ENCODE measurements at regions not wholly inside any gene's neighbourhood (a gene's known extent, or its start where the extent isn't known, plus 50 kb on each side); places are given as distances from the start of the nearest gene placed in this dataset.

GRCh38 chr2:185181901-185182300 lies 556.7 kb upstream of the FSIP2 start:
- H3K18ac ChIP-seq (ENCODE audit: low read length): no peak overlapping the region
- no peak for DNase-seq
- no peak overlapping the region for H4K91ac ChIP-seq (ENCODE audit: low read depth, low read length)
- H3K9me3 ChIP-seq (ENCODE audit: insufficient read depth, low read depth, low read length): no peaks in the 10 kb centered on the region
- H3K27ac ChIP-seq (ENCODE audit: low read depth, low read length): no peak overlapping the region
- H2AK5ac ChIP-seq (ENCODE audit: low read length): no peak overlapping the region
- WGBS (ENCODE audit: extremely low coverage, insufficient coverage, insufficient read length): no CpG with 5 or more reads among the region's 3 CpGs
- no peaks in the 10 kb centered on the region for H3K27me3 ChIP-seq (ENCODE audit: insufficient read depth, low read length)
- no peak overlapping the region for H2AFZ ChIP-seq (ENCODE audit: insufficient read depth, low read length, poor library complexity)
- H3K4me1 ChIP-seq (ENCODE audit: control insufficient read depth in 1 of 2, insufficient read depth in 2 of 2, low read length in 2 of 2): no peaks in the 10 kb centered on the region
- H2BK5ac ChIP-seq (ENCODE audit: low read depth, low read length, poor library complexity): no peak overlapping the region
- no peaks in the 10 kb centered on the region for H3K36me3 ChIP-seq (ENCODE audit: control insufficient read depth in 1 of 2, insufficient read depth in 2 of 2, low read length in 2 of 2)
- no peak overlapping the region for H2BK12ac ChIP-seq (ENCODE audit: low read length)
- H3K4me2 ChIP-seq (ENCODE audit: low read length): no peak overlapping the region
- no peaks in the 10 kb centered on the region for H3K79me1 ChIP-seq (ENCODE audit: low read length)
- H2BK120ac ChIP-seq (ENCODE audit: insufficient read depth, low read length, poor library complexity): no peak overlapping the region
- no peak overlapping the region for H4K12ac ChIP-seq (ENCODE audit: low read depth, low read length)
- no peak overlapping the region for H3K9ac ChIP-seq (ENCODE audit: low read length)
- H3K23ac ChIP-seq (ENCODE audit: low read length): no peak overlapping the region
- no peak overlapping the region for H3K14ac ChIP-seq (ENCODE audit: low read length)
- no peak overlapping the region for H3K4ac ChIP-seq (ENCODE audit: low read depth, low read length)
- no peaks in the 10 kb centered on the region for H3K79me2 ChIP-seq (ENCODE audit: control insufficient read depth, insufficient read depth, low read length, poor library complexity)
- H3K4me3 ChIP-seq (ENCODE audit: low read depth, low read length): no peak overlapping the region
- H4K8ac ChIP-seq (ENCODE audit: low read depth, low read length): no peak overlapping the region

GRCh38 chr2:185185044-185185443 lies 553.6 kb upstream of the FSIP2 start:
- Histone ChIP-seq H4K12ac (ENCODE audit: low read depth, low read length) (no peak overlapping the region), H3K27me3 (ENCODE audit: insufficient read depth, low read length) (no peaks in the 10 kb centered on the region), H3K79me1 (ENCODE audit: low read length) (no peaks in the 10 kb centered on the region), H3K9me3 (ENCODE audit: insufficient read depth, low read depth, low read length) (no peaks in the 10 kb centered on the region), H4K8ac (ENCODE audit: low read depth, low read length) (no peak overlapping the region), H3K14ac (ENCODE audit: low read length) (no peak overlapping the region), H2AFZ (ENCODE audit: insufficient read depth, low read length, poor library complexity) (no peak overlapping the region), H3K36me3 (ENCODE audit: control insufficient read depth in 1 of 2, insufficient read depth in 2 of 2, low read length in 2 of 2) (no peaks in the 10 kb centered on the region), H3K4me2 (ENCODE audit: low read length) (no peak overlapping the region), H3K4ac (ENCODE audit: low read depth, low read length) (no peak overlapping the region), H4K91ac (ENCODE audit: low read depth, low read length) (no peak overlapping the region), H3K18ac (ENCODE audit: low read length) (no peak overlapping the region), H3K23ac (ENCODE audit: low read length) (no peak overlapping the region), H3K9ac (ENCODE audit: low read length) (no peak overlapping the region), H3K27ac (ENCODE audit: low read depth, low read length) (no peak overlapping the region), H3K4me1 (ENCODE audit: control insufficient read depth in 1 of 2, insufficient read depth in 2 of 2, low read length in 2 of 2) (no peaks in the 10 kb centered on the region), H2AK5ac (ENCODE audit: low read length) (no peak overlapping the region), H3K4me3 (ENCODE audit: low read depth, low read length) (no peak overlapping the region), H2BK5ac (ENCODE audit: low read depth, low read length, poor library complexity) (no peak overlapping the region), H2BK120ac (ENCODE audit: insufficient read depth, low read length, poor library complexity) (no peak overlapping the region), H2BK12ac (ENCODE audit: low read length) (no peak overlapping the region), H3K79me2 (ENCODE audit: control insufficient read depth, insufficient read depth, low read length, poor library complexity) (no peaks in the 10 kb centered on the region)
- no peak for DNase-seq
- no CpG with 5 or more reads among the region's 4 CpGs for WGBS (ENCODE audit: extremely low coverage, insufficient coverage, insufficient read length)

- WGBS (ENCODE audit: extremely low coverage, insufficient coverage, insufficient read length): no CpG with 5 or more reads among the region's 3 CpGs
- Histone ChIP-seq H3K27ac (ENCODE audit: low read depth, low read length) (peak overlapping the region; percentile 12), H3K4me3 (ENCODE audit: low read depth, low read length) (no peak overlapping the region), H2AK5ac (ENCODE audit: low read length) (no peak overlapping the region), H3K14ac (ENCODE audit: low read length) (no peak overlapping the region), H3K23ac (ENCODE audit: low read length) (no peak overlapping the region), H4K12ac (ENCODE audit: low read depth, low read length) (no peak overlapping the region), H3K18ac (ENCODE audit: low read length) (no peak overlapping the region), H3K79me2 (ENCODE audit: control insufficient read depth, insufficient read depth, low read length, poor library complexity) (no peaks in the 10 kb centered on the region), H3K9me3 (ENCODE audit: insufficient read depth, low read depth, low read length) (no peaks in the 10 kb centered on the region), H4K8ac (ENCODE audit: low read depth, low read length) (no peak overlapping the region), H2BK5ac (ENCODE audit: low read depth, low read length, poor library complexity) (peak overlapping the region; percentile 11), H3K4ac (ENCODE audit: low read depth, low read length) (no peak overlapping the region), H3K27me3 (ENCODE audit: insufficient read depth, low read length) (no peaks in the 10 kb centered on the region), H3K79me1 (ENCODE audit: low read length) (no peaks in the 10 kb centered on the region), H3K9ac (ENCODE audit: low read length) (no peak overlapping the region), H3K4me1 (ENCODE audit: control insufficient read depth in 1 of 2, insufficient read depth in 2 of 2, low read length in 2 of 2) (no peaks in the 10 kb centered on the region), H3K36me3 (ENCODE audit: control insufficient read depth in 1 of 2, insufficient read depth in 2 of 2, low read length in 2 of 2) (no peaks in the 10 kb centered on the region), H2AFZ (ENCODE audit: insufficient read depth, low read length, poor library complexity) (no peak overlapping the region), H2BK120ac (ENCODE audit: insufficient read depth, low read length, poor library complexity) (no peak overlapping the region), H4K91ac (ENCODE audit: low read depth, low read length) (no peak overlapping the region), H3K4me2 (ENCODE audit: low read length) (no peak overlapping the region), H2BK12ac (ENCODE audit: low read length) (no peak overlapping the region)
- DNase-seq: peak; percentile 47 to 48
Measured at GRCh38 chr2:185187421-185187820, 551.2 kb upstream of the FSIP2 start.

- no peak overlapping the region for H2BK120ac ChIP-seq (ENCODE audit: insufficient read depth, low read length, poor library complexity)
- no peak overlapping the region for H3K4me3 ChIP-seq (ENCODE audit: low read depth, low read length)
- H3K14ac ChIP-seq (ENCODE audit: low read length): no peak overlapping the region
- no peaks in the 10 kb centered on the region for H3K36me3 ChIP-seq (ENCODE audit: control insufficient read depth in 1 of 2, insufficient read depth in 2 of 2, low read length in 2 of 2)
- no peak overlapping the region for H3K27ac ChIP-seq (ENCODE audit: low read depth, low read length)
- no peaks in the 10 kb centered on the region for H3K79me1 ChIP-seq (ENCODE audit: low read length)
- H2AFZ ChIP-seq (ENCODE audit: insufficient read depth, low read length, poor library complexity): no peak overlapping the region
- no peak overlapping the region for H3K4me2 ChIP-seq (ENCODE audit: low read length)
- DNase-seq: no peak
- no peak overlapping the region for H4K8ac ChIP-seq (ENCODE audit: low read depth, low read length)
- H2BK5ac ChIP-seq (ENCODE audit: low read depth, low read length, poor library complexity): no peak overlapping the region
- no peaks in the 10 kb centered on the region for H3K9me3 ChIP-seq (ENCODE audit: insufficient read depth, low read depth, low read length)
- H4K91ac ChIP-seq (ENCODE audit: low read depth, low read length): no peak overlapping the region
- H3K79me2 ChIP-seq (ENCODE audit: control insufficient read depth, insufficient read depth, low read length, poor library complexity): no peaks in the 10 kb centered on the region
- H3K18ac ChIP-seq (ENCODE audit: low read length): no peak overlapping the region
- H3K4me1 ChIP-seq (ENCODE audit: control insufficient read depth in 1 of 2, insufficient read depth in 2 of 2, low read length in 2 of 2): no peaks in the 10 kb centered on the region
- no peak overlapping the region for H3K4ac ChIP-seq (ENCODE audit: low read depth, low read length)
- no peak overlapping the region for H2BK12ac ChIP-seq (ENCODE audit: low read length)
- no peak overlapping the region for H3K9ac ChIP-seq (ENCODE audit: low read length)
- no peak overlapping the region for H2AK5ac ChIP-seq (ENCODE audit: low read length)
- no peak overlapping the region for H3K23ac ChIP-seq (ENCODE audit: low read length)
- no peaks in the 10 kb centered on the region for H3K27me3 ChIP-seq (ENCODE audit: insufficient read depth, low read length)
- H4K12ac ChIP-seq (ENCODE audit: low read depth, low read length): no peak overlapping the region
Measured at GRCh38 chr2:185188656-185189055, 549.9 kb upstream of the FSIP2 start.

Measured in trophoblast cell (in vitro differentiated cells and primary cell).